ENCODE measurements at regions not wholly inside any gene's neighbourhood (a gene's known extent, or its start where the extent isn't known, plus 50 kb on each side); places are given as distances from the start of the nearest gene placed in this dataset.

DNA sequence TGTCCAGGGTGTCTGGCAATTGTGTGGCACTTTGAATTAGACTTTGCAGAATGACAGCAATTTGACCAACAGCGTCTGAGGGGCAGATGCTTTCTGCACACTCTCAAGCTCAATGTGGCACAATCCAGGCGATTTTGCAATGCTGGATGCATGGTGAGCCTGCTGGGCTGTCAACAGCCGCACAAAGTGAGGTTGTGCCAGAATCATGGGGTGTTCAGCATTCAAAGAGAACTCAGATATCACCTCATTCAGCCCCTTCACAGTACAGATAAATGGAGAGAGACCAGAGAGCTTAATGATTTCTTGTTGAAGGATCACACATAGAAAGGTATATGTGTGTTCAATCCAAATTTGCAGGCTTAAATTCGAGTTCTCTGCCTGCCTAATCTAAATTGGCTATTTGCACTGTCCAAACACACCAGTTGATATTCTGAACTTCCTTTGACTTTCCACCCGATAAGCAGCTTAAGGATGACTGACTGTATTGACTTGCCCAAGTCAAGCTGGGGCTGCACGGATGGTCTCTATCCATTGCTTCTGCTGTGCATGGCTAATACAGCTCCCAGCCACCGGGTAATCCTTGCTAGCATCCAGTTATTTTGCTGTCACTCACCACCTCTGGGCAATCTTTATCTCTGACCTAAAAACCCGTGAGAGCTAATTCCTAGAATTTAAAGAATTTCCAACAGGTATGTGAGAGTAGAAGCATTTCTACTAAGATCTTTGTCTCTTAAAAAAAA, 157.9 kb upstream of the TAS2R1 start:
- no peak for TF ChIP-seq CTCF (conservative IDR thresholded peaks at IDR 0.05; ENCODE audit: low read depth, low read length)
- TF ChIP-seq POLR2A (IDR thresholded peaks at IDR 0.05; ENCODE audit: low read depth, low read length) = no peak
- no peak for TF ChIP-seq CHD1 (IDR thresholded peaks at IDR 0.05; ENCODE audit: low read depth, low read length)

All from IMR-90 (cell line).